ENCODE measurements at regions not wholly inside any gene's neighbourhood (a gene's known extent, or its start where the extent isn't known, plus 50 kb on each side); places are given as distances from the start of the nearest gene placed in this dataset.
"Not testable (repeated sequence)": the region's sequence is repeated elsewhere in the genome, so short reads cannot be mapped to it uniquely, and the experiment has no call there.

GRCh38 chr2:5549771-5550170 is 142.4 kb upstream of the SOX11 start:
- no peak for DNase-seq (ENCODE audit: low read depth in 2 of 3, low spot score in 2 of 3)

GRCh38 chr2:5555636-5556035 is 136.5 kb upstream of the SOX11 start:
- DNase-seq (ENCODE audit: low read depth in 2 of 3, low spot score in 2 of 3): no peak

GRCh38 chr2:5561006-5561405 is 131.2 kb upstream of the SOX11 start:
- no peak for DNase-seq (ENCODE audit: low read depth in 2 of 3, low spot score in 2 of 3)

GRCh38 chr2:5562426-5562825 is 129.8 kb upstream of the SOX11 start:
- no peak for DNase-seq (ENCODE audit: low read depth in 2 of 3, low spot score in 2 of 3)

- no peak for DNase-seq (ENCODE audit: low read depth in 2 of 3, low spot score in 2 of 3)
Measured at GRCh38 chr2:5562865-5563264, 129.3 kb upstream of the SOX11 start.

- DNase-seq (ENCODE audit: low read depth in 2 of 3, low spot score in 2 of 3): no peak
Measured at GRCh38 chr2:5563411-5563810, 128.8 kb upstream of the SOX11 start.

GRCh38 chr2:5569256-5569655 is 122.9 kb upstream of the SOX11 start:
- DNase-seq (ENCODE audit: low read depth in 2 of 3, low spot score in 2 of 3): no peak

- no peak for DNase-seq (ENCODE audit: low read depth in 2 of 3, low spot score in 2 of 3)
Measured at GRCh38 chr2:5576015-5576414, 116.2 kb upstream of the SOX11 start.

GRCh38 chr2:5587766-5588165 is 104.4 kb upstream of the SOX11 start:
- no peak for DNase-seq (ENCODE audit: low read depth in 2 of 3, low spot score in 2 of 3)

GRCh38 chr2:5588601-5589000 is 103.6 kb upstream of the SOX11 start:
- DNase-seq (ENCODE audit: low read depth in 2 of 3, low spot score in 2 of 3): no peak

- DNase-seq (ENCODE audit: low read depth in 2 of 3, low spot score in 2 of 3): no peak
Measured at GRCh38 chr2:5589183-5589582, 103.0 kb upstream of the SOX11 start.

- no peak for DNase-seq (ENCODE audit: low read depth in 2 of 3, low spot score in 2 of 3)
Measured at GRCh38 chr2:5590886-5591285, 101.3 kb upstream of the SOX11 start.

- no peak for DNase-seq (ENCODE audit: low read depth in 2 of 3, low spot score in 2 of 3)
Measured at GRCh38 chr2:5592916-5593315, 99.3 kb upstream of the SOX11 start.

GRCh38 chr2:5594249-5594695 is 97.9 kb upstream of the SOX11 start:
- DNase-seq (ENCODE audit: low read depth in 2 of 3, low spot score in 2 of 3): no peak

- DNase-seq (ENCODE audit: low read depth in 2 of 3, low spot score in 2 of 3): no peak
Measured at GRCh38 chr2:5596868-5597267, 95.3 kb upstream of the SOX11 start.

GRCh38 chr2:5598156-5598555 is 94.0 kb upstream of the SOX11 start:
- no peak for DNase-seq (ENCODE audit: low read depth in 2 of 3, low spot score in 2 of 3)

GRCh38 chr2:5609201-5609600 is 83.0 kb upstream of the SOX11 start:
- DNase-seq (ENCODE audit: low read depth in 2 of 3, low spot score in 2 of 3): no peak

GRCh38 chr2:5612666-5613065 is 79.5 kb upstream of the SOX11 start:
- no peak for DNase-seq (ENCODE audit: low read depth in 2 of 3, low spot score in 2 of 3)

- DNase-seq (ENCODE audit: low read depth in 2 of 3, low spot score in 2 of 3): no peak
Measured at GRCh38 chr2:5616019-5616418, 76.2 kb upstream of the SOX11 start.

- DNase-seq (ENCODE audit: low read depth in 2 of 3, low spot score in 2 of 3): no peak
Measured at GRCh38 chr2:5617358-5617757, 74.8 kb upstream of the SOX11 start.

- no peak for DNase-seq (ENCODE audit: low read depth in 2 of 3, low spot score in 2 of 3)
Measured at GRCh38 chr2:5617796-5618195, 74.4 kb upstream of the SOX11 start.

- DNase-seq (ENCODE audit: low read depth in 2 of 3, low spot score in 2 of 3): no peak
Measured at GRCh38 chr2:5618271-5618670, 73.9 kb upstream of the SOX11 start.

GRCh38 chr2:5625556-5626065 is 66.6 kb upstream of the SOX11 start:
- DNase-seq (ENCODE audit: low read depth in 2 of 3, low spot score in 2 of 3): not testable (repeated sequence)

- DNase-seq (ENCODE audit: low read depth in 2 of 3, low spot score in 2 of 3): not testable (repeated sequence)
Measured at GRCh38 chr2:5628484-5628883, 63.7 kb upstream of the SOX11 start.
